Activated naive CD4-positive, alpha-beta T cell treated with anti-CD3 and anti-CD28 coated beads, Interleukin-2, amount 10 ng/mL, durations not matched to agents 7 days and 5 days (primary cell): ENCODE measurements at regions not wholly inside any gene's neighbourhood (a gene's known extent, or its start where the extent isn't known, plus 50 kb on each side); places are given as distances from the start of the nearest gene placed in this dataset.

Source experiments
- CTCF ChIA-PET: fragments of 350-600 bp; sonication (Branson Sonifier 250); formaldehyde crosslinking; loops from one replicate; lab custom pipeline; 2021; ENCODE audit warnings: antibody characterized with exemption; lab: Charles Lee
- DNase-seq: peaks from one replicate; pipeline ENCODE4 v3.0.0-alpha.2; 2020
- H3K27ac Mint-ChIP-seq: one replicate; pipeline ENCODE4 v1.8.0; 2021; ENCODE audit warnings: mild to moderate bottlenecking, moderate library complexity, mixed read lengths
- H3K27me3 Mint-ChIP-seq: one replicate; pipeline ENCODE4 v1.8.0; 2021; ENCODE audit warnings: mild to moderate bottlenecking, mixed read lengths
- H3K36me3 Mint-ChIP-seq: one replicate; pipeline ENCODE4 v1.8.0; 2021; ENCODE audit warnings: mixed read lengths
- H3K4me1 Mint-ChIP-seq: one replicate; pipeline ENCODE4 v1.8.0; 2021; ENCODE audit warnings: mixed read lengths
- H3K4me3 Mint-ChIP-seq: one replicate; pipeline ENCODE4 v1.8.0; 2021; ENCODE audit warnings: mild to moderate bottlenecking, moderate library complexity, mixed read lengths
- H3K9me3 Mint-ChIP-seq: one replicate; pipeline ENCODE4 v1.8.0; 2021; ENCODE audit warnings: mixed read lengths

GRCh38 chrX:69258893-69259292 lies 93.6 kb upstream of the PJA1 start:
- Mint-ChIP-seq H3K4me1 (no peaks in the 10 kb centered on the region), H3K36me3 (no peaks in the 10 kb centered on the region), H3K9me3 (no peaks in the 10 kb centered on the region), H3K27ac (no peak overlapping the region), H3K27me3 (peaks cover 16% of the 10 kb centered on the region), H3K4me3 (no peak overlapping the region)
- CTCF ChIA-PET = no interaction called here
- no peak for DNase-seq

- no peak for DNase-seq
- Mint-ChIP-seq H3K27me3 (peaks cover 9% of the 10 kb centered on the region), H3K4me3 (no peak overlapping the region), H3K9me3 (no peaks in the 10 kb centered on the region), H3K36me3 (no peaks in the 10 kb centered on the region), H3K4me1 (no peaks in the 10 kb centered on the region), H3K27ac (no peak overlapping the region)
- CTCF ChIA-PET = no interaction called here
These were observed 92.4 kb upstream of the PJA1 start for GRCh38 chrX:69257499-69258127.

GRCh38 chrX:69256291-69256565 lies 91.0 kb upstream of the PJA1 start:
- H3K36me3 Mint-ChIP-seq = no peaks in the 10 kb centered on the region
- CTCF ChIA-PET = no interaction called here
- DNase-seq = no peak

GRCh38 chrX:69255441-69256290 lies 90.4 kb upstream of the PJA1 start:
- no peak for DNase-seq
- CTCF ChIA-PET = no interaction called here
- Mint-ChIP-seq H3K4me3 (no peak overlapping the region), H3K27ac (no peak overlapping the region), H3K4me1 (no peaks in the 10 kb centered on the region), H3K27me3 (peaks cover 4% of the 10 kb centered on the region), H3K9me3 (no peaks in the 10 kb centered on the region), H3K36me3 (no peaks in the 10 kb centered on the region)

More at GRCh38 chrX:69256291-69256565, 91.0 kb upstream of the PJA1 start:
- Mint-ChIP-seq H3K27me3 (peaks cover 4% of the 10 kb centered on the region), H3K27ac (no peak overlapping the region), H3K9me3 (no peaks in the 10 kb centered on the region), H3K4me3 (no peak overlapping the region), H3K4me1 (no peaks in the 10 kb centered on the region)

GRCh38 chrX:69253821-69254220 lies 88.6 kb upstream of the PJA1 start:
- DNase-seq = no peak
- Mint-ChIP-seq H3K27ac (no peak overlapping the region), H3K36me3 (no peaks in the 10 kb centered on the region), H3K27me3 (no peaks in the 10 kb centered on the region), H3K9me3 (no peaks in the 10 kb centered on the region), H3K4me1 (no peaks in the 10 kb centered on the region), H3K4me3 (no peak overlapping the region)
- CTCF ChIA-PET = no interaction called here

- CTCF ChIA-PET = no interaction called here
- Mint-ChIP-seq H3K36me3 (no peaks in the 10 kb centered on the region), H3K4me1 (no peaks in the 10 kb centered on the region), H3K9me3 (no peaks in the 10 kb centered on the region), H3K27me3 (peaks cover 8% of the 10 kb centered on the region), H3K4me3 (no peak overlapping the region), H3K27ac (no peak overlapping the region)
- no peak for DNase-seq
These were observed 78.0 kb upstream of the PJA1 start for GRCh38 chrX:69243276-69243675.

GRCh38 chrX:69238887-69239231 lies 73.6 kb upstream of the PJA1 start:
- Mint-ChIP-seq H3K27ac (no peak overlapping the region), H3K4me3 (no peak overlapping the region), H3K36me3 (no peaks in the 10 kb centered on the region), H3K4me1 (no peaks in the 10 kb centered on the region), H3K27me3 (no peaks in the 10 kb centered on the region), H3K9me3 (no peaks in the 10 kb centered on the region)
- no peak for DNase-seq
- CTCF ChIA-PET = no interaction called here

- H3K27me3 Mint-ChIP-seq = no peaks in the 10 kb centered on the region
- CTCF ChIA-PET = no interaction called here
- no peak for DNase-seq
- no peaks in the 10 kb centered on the region for H3K36me3 Mint-ChIP-seq
- no peaks in the 10 kb centered on the region for H3K4me1 Mint-ChIP-seq
- H3K27ac Mint-ChIP-seq = no peak overlapping the region
- H3K4me3 Mint-ChIP-seq = no peak overlapping the region
- no peaks in the 10 kb centered on the region for H3K9me3 Mint-ChIP-seq
These were observed 73.0 kb upstream of the PJA1 start for GRCh38 chrX:69238114-69238886.

GRCh38 chrX:69237236-69237635 lies 72.0 kb upstream of the PJA1 start:
- H3K27me3 Mint-ChIP-seq = no peaks in the 10 kb centered on the region

GRCh38 chrX:69236641-69237040 lies 71.4 kb upstream of the PJA1 start:
- Mint-ChIP-seq H3K9me3 (no peaks in the 10 kb centered on the region), H3K4me1 (no peaks in the 10 kb centered on the region), H3K36me3 (no peaks in the 10 kb centered on the region), H3K27me3 (no peaks in the 10 kb centered on the region), H3K4me3 (no peak overlapping the region), H3K27ac (no peak overlapping the region)
- CTCF ChIA-PET = no interaction called here
- no peak for DNase-seq

More at GRCh38 chrX:69237236-69237635, 72.0 kb upstream of the PJA1 start:
- Mint-ChIP-seq H3K9me3 (no peaks in the 10 kb centered on the region), H3K4me1 (no peaks in the 10 kb centered on the region), H3K27ac (no peak overlapping the region), H3K4me3 (no peak overlapping the region), H3K36me3 (no peaks in the 10 kb centered on the region)
- no peak for DNase-seq
- CTCF ChIA-PET = no interaction called here

GRCh38 chrX:69234624-69235023 lies 69.4 kb upstream of the PJA1 start:
- Mint-ChIP-seq H3K27me3 (no peaks in the 10 kb centered on the region), H3K27ac (no peak overlapping the region), H3K4me1 (no peaks in the 10 kb centered on the region), H3K36me3 (no peaks in the 10 kb centered on the region), H3K9me3 (no peaks in the 10 kb centered on the region), H3K4me3 (no peak overlapping the region)
- CTCF ChIA-PET = no interaction called here
- DNase-seq = no peak

GRCh38 chrX:69232945-69233344 lies 67.7 kb upstream of the PJA1 start:
- CTCF ChIA-PET = no interaction called here
- Mint-ChIP-seq H3K27ac (no peak overlapping the region), H3K9me3 (no peaks in the 10 kb centered on the region), H3K27me3 (peaks cover 3% of the 10 kb centered on the region), H3K4me1 (no peaks in the 10 kb centered on the region), H3K36me3 (no peaks in the 10 kb centered on the region), H3K4me3 (no peak overlapping the region)
- DNase-seq = no peak

GRCh38 chrX:69231903-69232302 lies 66.7 kb upstream of the PJA1 start:
- no peak overlapping the region for H3K27ac Mint-ChIP-seq
- no peak overlapping the region for H3K4me3 Mint-ChIP-seq
- no peaks in the 10 kb centered on the region for H3K9me3 Mint-ChIP-seq
- CTCF ChIA-PET = interaction anchor here (2.2 kb wide), 1 partner anchor 9 kb away, joined by 8 read pairs; no protein-coding TSS in a partner anchor
- H3K27me3 Mint-ChIP-seq = peaks cover 3% of the 10 kb centered on the region
- no peaks in the 10 kb centered on the region for H3K4me1 Mint-ChIP-seq
- H3K36me3 Mint-ChIP-seq = no peaks in the 10 kb centered on the region
- DNase-seq = no peak

GRCh38 chrX:69229436-69229835 lies 64.2 kb upstream of the PJA1 start:
- H3K4me3 Mint-ChIP-seq = no peak overlapping the region
- H3K4me1 Mint-ChIP-seq = no peaks in the 10 kb centered on the region
- no peak overlapping the region for H3K27ac Mint-ChIP-seq
- no peak for DNase-seq
- H3K27me3 Mint-ChIP-seq = peaks cover 3% of the 10 kb centered on the region
- CTCF ChIA-PET = interaction anchor here (2.2 kb wide), 1 partner anchor 7 kb away, joined by 8 read pairs; no protein-coding TSS in a partner anchor
- no peaks in the 10 kb centered on the region for H3K9me3 Mint-ChIP-seq
- no peaks in the 10 kb centered on the region for H3K36me3 Mint-ChIP-seq
